Left colon (tissue), 2 donors: ENCODE measurements at regions not wholly inside any gene's neighbourhood (a gene's known extent, or its start where the extent isn't known, plus 50 kb on each side); places are given as distances from the start of the nearest gene placed in this dataset.
"Not testable (repeated sequence)": the region's sequence is repeated elsewhere in the genome, so short reads cannot be mapped to it uniquely, and the experiment has no call there.

Source experiments
- ATAC-seq: fragments of 200-7000 bp; cut with Tn5 transposase; one replicate; pipeline ENCODE4 v1.9.1; 2020; ENCODE audit warnings: mild to moderate bottlenecking, moderate library complexity
- DNase-seq, 2 donors: peaks; one replicate each; pipeline ENCODE4 v3.0.0-alpha.2; 2020
- intact Hi-C, 2 donors: fragments of 100-400 bp; cut with DNase I in 1 of 2; cut with micrococcal nuclease in 1 of 2; formaldehyde crosslinking; loops; one replicate each; pipeline versions ENCODE4 v1.11.2 to v1.14.0; 2022; cut with DNase I, micrococcal nuclease
- donor health status: DM: no; HTN: no; CAD: no.
- donor health status: DM: yes; HTN: yes; CAD: no.

DNA sequence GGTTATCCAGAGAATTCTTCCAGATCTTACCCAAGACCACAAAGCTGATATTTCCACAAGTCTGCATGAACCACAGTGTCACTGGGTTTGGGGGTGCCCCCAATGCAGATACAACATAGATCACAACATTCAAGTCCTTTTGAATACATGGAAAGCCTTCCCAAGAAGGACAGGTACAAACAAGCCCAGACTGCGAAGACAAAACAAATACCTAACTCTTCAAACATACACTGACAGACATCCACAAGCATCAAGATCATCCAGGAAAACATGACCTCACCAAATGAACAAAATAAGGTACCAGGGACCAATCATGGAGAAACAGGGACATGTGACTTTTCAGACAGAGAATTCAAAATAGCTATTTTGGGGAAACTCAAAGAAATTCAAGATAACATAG is 93.1 kb downstream of the MDH1 start:
- intact Hi-C loops, result no loop called here
- ATAC-seq (no peak), DNase-seq (no peak)

DNA sequence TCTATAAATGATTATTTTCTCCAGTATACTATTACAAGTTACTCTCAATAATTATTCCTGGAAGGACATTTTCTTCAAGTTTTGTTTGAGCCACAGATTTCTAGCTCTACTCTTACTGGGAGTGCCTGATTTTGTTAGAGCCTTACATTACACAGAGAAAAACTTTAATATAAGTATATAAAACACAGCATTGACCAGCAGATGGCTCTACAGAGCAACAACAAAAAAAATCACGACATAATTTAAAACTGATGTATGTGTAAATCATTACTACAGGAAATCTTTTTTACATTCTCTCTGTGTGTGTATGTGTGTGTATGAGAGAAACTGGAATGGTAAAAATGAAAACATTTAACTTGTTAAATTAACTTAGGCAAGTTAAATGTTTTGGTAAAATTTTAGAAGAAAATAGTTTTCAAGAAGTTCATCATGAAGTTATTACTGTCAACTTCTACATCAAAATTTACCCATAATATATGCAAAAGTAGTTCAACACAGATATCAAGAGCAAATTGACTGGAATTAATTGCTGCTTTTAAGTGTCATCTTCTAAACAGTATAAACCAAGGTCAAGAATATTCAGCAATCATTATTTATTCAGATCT is 103.3 kb downstream of the MDH1 start:
- no peak for DNase-seq
- intact Hi-C loops, result loop anchor here in 1 of 2 donors (5.0 kb wide), 1 partner anchor 170 kb away; no protein-coding TSS in a partner anchor
- peak; percentile 85 for ATAC-seq

DNA sequence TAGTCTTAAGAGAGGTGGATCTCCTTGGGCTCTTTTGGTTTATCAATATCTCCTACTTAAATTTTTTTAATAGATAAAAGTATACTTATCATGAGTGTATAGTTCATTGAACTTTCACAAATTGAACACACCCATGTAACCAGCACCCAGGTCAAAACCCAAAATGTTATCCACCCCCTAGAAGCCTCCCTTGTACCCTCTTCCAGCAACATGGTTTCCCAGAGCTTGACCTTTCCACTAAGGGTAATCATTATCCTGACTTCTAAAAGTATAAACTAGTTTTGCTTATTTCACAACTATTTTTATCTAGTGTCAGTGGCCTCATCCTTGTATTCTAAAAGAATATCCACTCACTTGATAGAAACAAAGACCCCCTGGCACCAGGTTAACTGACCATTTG is 106.8 kb downstream of the MDH1 start:
- ATAC-seq (no peak), DNase-seq (no peak)
- intact Hi-C loops, result no loop called here

DNA sequence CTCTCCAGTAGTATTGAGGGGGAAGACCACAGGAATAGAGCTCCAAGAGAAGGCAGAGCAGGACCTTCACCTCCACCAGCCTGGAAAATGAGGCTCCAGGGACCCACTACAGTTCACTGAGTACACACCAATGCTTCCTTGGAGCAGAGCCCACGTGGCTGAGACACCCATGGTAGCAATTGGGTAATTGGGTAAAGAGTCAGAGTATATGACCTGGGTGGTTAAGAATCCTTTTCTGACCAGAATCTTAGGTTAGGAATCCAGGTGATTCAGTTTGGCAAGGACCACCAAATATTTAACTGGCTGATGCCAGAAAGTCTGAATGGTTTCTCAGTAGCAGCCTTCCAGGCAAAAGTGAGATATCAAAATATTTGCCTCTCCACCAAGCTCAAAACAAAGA is 107.7 kb downstream of the MDH1 start:
- DNase-seq, result no peak
- no peak for ATAC-seq
- intact Hi-C loops, result no loop called here

DNA sequence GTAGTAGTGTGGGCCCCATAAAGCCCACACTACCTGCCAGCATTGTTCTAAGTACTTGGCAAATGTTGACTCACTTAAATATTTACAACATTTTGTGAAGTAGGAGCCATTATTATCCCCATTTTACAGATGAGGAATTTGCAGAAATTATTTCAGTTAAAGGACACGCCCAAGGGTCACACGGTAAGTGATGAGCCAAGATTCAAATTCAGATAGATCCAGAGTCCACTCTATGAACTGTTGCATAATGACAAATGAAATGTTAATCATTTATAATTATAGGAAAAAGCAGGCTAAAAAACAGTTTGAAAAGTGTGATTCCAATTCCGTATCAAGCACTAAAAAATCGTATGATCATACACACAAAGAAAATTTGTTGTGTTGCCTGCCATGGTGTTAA is 108.4 kb downstream of the MDH1 start:
- intact Hi-C loops, result no loop called here
- ATAC-seq, result no peak
- DNase-seq, result no peak

DNA sequence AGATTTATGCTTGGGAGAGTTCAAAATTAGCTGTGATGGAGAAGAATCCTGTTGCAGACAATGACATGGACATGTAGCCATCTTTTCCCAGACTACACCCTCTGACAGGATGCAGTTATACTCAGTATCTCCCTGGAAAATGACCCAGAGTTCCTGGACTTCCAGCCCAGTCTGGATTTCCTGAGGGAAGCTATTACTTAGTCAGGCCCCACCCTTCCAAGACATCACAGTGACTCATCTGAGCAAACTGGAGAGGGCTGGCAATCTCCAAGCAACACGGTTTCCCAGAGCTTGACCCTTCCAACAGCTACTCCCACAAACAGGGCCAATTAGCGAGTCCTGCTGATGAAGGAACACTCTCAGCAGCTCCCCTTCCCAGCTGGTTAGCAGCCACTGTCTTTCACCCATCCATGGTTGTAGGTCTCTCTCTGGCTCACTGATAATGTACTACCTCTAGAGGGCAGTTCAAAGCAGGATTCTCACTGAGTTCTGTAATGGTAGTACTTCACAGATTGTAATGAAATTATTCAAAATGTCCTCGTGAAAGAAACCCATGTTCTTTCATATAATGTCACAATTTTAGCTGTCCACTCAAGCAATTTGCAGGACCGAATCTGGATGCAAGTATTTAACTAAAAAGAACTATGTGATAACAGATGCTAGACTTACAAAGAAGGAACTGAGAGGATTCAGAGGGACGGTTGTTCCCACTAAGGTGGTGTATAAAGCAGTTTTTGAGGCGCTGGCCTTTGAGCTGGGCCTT is 110.2 kb downstream of the MDH1 start:
- peak; percentile 94 for ATAC-seq
- peak; percentile 13 to 49 for DNase-seq
- intact Hi-C loops, result no loop called here

DNA sequence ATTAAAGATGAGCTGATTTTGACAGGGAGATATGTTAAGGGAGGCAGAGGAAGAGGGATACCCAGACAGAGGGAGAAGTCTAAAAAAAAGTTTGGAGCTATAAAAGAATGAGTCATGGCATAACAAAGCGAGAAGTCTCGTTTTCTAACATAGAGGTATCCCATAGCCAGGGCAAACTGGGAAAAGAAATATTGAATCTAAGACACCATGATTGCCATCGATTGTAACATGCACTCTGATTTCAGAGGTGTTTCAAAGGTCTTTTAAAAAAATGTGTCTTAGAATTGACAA is 110.7 kb downstream of the MDH1 start:
- intact Hi-C loops, result no loop called here
- ATAC-seq, result no peak

DNA sequence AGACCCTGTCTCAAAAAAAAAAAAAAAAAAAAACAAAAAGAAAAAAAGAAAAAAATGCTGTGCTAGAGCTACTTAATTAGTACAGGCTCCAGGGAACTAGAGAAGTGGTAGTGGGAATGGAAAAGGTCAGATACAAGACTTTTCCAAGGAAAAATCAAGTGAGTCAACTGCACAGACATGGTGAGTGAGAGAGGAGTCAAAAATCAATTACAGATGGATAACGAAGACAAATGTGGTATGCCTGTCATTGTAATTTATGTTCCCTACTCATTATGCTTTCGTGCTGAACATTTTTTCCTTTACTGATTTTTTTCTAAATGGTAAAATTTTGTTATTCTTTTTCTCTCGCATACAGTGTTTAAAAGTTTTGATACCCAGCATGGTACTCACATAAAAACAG is 111.5 kb downstream of the MDH1 start:
- ATAC-seq (no peak), DNase-seq (no peak)
- intact Hi-C loops, result no loop called here

More for the DNA sequence above, 110.7 kb downstream of the MDH1 start:
- DNase-seq, result no peak

DNA sequence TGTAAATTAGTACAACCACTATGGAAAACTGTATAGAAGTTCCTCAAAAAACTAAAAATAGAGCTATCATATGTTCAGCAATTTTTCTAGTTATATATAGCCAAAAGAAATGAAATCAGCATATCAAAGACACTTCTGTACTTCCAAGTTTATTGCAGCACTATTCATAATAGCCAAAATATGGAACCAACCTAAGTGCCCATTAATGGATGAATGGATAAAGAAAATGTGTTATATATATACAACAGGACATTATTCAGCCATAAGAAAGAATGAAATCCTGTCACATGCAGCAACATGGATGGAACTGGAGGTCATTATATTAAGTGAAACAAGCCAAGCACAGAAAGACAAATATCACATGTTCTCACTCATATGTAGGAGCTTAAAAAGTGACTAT is 112.6 kb downstream of the MDH1 start:
- ATAC-seq (no peak), DNase-seq (no peak)
- intact Hi-C loops, result no loop called here

DNA sequence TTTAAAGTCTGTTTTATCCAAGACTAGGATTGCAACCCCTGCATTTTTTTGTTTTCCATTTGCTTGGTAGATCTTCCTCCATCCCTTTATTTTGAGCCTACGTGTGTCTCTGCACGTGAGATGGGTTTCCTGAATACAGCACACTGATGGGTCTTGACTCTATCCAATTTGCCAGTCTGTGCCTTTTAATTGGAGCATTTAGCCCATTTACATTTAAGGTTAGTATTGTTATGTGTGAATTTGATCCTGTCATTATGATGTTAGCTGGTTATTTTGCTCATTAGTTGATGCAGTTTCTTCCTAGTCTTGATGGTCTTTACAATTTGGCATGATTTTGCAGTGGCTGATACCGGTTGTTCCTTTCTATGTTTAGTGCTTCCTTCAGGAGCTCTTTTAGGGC is 117.3 kb downstream of the MDH1 start:
- DNase-seq, intact Hi-C loops, ATAC-seq: not testable (repeated sequence)

DNA sequence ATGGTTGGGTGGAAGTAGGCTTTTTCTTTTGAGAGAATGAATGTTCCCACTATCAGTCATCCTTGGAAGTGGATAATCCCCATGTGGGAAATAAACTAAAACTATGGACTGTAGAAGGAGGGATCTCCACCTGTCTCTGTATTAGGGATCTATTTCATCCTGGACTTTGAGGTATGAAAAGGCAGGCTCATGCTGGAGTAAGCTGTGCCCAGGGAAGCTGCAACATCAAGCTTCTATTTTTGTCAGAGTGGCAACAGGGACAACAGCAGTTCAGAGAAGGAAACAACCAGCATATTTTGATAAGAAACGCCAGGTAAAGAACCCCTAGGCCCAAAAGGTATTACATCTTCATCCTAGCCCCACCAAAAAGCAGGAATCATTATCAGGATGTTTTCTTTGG is 122.0 kb downstream of the MDH1 start:
- intact Hi-C loops, result no loop called here
- ATAC-seq (no peak), DNase-seq (no peak)

DNA sequence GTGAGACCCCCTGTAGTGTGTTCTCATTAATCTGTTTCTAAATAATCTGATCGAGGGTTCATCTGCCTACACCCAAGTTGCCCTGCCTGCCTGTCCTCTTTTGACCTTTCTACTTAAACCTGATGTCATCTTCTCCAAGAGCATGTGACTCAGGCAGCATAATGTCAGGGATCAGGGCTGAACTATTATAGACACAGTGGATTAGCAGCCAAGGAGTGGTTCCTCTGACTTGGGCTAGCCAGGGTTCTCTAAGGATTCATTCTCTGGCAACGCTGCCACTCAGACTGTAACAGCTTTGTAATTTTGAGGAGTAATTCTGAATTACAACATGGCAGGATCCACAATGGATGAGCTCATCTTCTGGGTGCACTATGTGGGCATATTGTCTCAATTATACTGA is 124.0 kb downstream of the MDH1 start:
- ATAC-seq, result peak; percentile 66
- intact Hi-C loops, result no loop called here
- DNase-seq, result no peak

DNA sequence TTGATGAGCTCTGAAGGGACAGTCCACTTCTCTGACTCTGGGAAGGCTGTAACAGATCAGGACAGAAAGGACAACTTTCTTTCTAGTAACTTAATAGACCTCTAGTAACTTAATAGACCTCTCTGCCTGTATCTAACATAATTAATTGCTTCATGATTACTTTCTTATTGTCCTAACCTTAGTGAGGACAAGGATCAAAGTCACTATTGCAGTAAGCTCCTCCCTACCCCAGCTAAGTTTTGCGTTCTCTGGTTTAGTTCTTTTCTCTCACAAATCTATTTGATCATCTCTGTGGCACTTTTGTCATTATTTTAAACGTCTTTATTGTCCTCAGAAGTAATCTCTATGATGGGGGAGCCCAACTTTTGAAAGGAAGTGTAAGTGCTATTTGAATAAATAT is 125.5 kb upstream of the UGP2 start:
- DNase-seq, result no peak

DNA sequence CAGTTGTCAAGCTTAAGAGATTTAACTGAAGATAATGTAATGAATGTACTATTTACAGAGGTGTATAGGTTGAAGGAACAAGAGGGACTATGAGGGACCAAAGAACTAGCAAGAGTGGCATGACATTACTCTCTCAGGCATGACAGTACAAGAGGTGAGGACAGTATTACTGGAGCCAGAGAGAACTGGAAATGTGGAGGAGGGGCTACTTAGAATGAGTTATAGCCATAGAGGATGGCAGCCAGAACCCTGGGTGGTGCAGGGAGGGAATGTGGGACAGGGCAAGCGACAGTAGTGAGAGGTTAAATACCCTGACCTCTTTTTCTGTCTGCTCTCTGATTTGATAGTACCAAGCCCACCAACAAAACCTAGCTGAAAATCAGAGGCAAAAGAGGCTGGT is 122.6 kb upstream of the UGP2 start:
- intact Hi-C loops, result no loop called here
- DNase-seq (no peak), ATAC-seq (no peak)

More for the DNA sequence above, 125.5 kb upstream of the UGP2 start:
- no peak for ATAC-seq
- intact Hi-C loops, result no loop called here

DNA sequence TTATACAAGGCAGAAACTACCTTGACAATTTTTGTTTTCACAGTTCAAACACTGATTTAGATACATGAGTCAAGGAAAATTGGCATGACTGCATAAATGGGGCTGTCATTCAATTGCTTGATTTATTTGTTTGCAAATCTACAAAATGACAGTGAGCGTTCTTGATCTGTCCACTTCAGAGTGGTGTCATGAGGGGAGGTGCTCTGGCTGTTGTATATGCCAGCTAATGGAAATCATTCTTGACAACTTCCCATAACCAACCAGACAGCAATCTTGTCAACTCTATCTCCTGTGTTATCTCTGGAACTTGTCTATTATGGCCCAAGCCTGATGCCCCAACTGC is 120.6 kb upstream of the UGP2 start:
- ATAC-seq, result no peak
- intact Hi-C loops, result no loop called here
- DNase-seq, result no peak

DNA sequence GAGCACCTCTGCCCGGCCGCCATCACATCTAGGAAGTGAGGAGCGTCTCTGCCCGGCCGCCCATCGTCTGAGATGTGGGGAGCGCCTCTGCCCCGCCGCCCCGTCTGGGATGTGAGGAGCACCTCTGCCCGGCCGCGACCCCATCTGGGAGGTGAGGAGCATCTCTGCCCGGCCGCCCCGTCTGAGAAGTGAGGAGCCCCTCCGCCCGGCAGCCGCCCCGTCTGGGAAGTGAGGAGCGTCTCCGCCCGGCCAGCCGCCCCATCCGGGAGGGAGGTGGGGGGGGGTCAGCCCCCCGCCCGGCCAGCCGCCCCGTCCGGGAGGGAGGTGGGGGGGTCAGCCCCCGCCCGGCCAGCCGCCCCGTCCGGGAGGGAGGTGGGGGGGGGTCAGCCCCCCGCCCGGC is 119.4 kb upstream of the UGP2 start:
- DNase-seq, intact Hi-C loops, ATAC-seq: not testable (repeated sequence)

DNA sequence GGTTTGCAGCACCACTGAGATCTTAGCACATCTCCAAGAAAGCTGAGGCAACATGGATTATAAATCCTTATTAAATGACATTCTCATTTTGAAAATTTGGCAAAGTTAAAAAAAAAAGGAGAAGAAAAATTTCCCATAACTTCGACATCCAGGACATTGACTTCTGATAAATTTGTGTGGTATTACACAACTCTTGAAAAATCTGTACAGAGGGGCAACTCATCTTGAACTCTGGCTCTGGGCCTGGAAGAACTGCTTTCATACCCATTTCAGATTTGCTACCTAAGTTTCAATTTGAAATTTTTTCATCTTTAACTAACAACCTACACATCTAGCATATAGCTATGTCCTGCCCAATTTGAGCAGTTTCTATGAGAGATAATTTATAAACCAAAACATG is 118.0 kb upstream of the UGP2 start:
- DNase-seq (no peak), ATAC-seq (no peak)
- intact Hi-C loops, result no loop called here

DNA sequence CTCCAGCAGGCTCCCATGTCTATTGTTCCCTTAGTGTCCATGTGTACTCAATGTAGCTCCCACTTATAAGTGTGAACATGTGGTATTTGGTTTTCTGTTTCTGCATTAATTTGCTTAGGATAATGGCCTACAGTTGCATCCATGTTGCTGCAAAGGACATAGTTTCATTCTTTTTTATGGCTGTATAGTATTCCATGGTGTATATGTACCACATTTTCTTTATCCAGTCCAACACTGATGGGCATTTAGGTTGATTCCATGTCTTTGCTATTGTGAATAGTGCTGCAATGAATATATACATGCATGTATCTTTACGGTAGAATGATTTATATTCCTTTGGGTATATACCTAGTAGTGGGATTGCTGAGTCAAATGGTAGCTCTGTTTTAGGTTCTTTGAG is 116.5 kb upstream of the UGP2 start:
- ATAC-seq, intact Hi-C loops, DNase-seq: not testable (repeated sequence)

DNA sequence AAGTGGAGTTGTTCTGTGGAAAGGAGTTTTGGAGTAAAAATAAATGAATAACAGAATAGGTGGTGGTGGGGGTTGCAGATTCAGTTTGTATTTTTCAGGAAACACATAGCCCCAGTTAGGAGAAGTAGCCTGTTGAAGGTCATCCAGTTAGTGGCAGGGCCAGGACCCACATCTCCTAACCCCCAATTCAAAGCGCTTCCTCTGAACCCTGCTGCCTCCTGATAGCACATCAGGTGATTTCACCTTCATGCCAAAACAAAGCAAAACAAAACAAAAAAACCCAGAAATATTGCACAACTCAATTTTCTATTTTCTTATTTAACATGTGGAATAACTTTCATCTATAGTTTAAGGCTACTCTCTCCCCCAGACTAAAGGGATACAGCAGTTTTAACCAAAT is 112.3 kb upstream of the UGP2 start:
- no peak for DNase-seq
- intact Hi-C loops, result no loop called here
- no peak for ATAC-seq

DNA sequence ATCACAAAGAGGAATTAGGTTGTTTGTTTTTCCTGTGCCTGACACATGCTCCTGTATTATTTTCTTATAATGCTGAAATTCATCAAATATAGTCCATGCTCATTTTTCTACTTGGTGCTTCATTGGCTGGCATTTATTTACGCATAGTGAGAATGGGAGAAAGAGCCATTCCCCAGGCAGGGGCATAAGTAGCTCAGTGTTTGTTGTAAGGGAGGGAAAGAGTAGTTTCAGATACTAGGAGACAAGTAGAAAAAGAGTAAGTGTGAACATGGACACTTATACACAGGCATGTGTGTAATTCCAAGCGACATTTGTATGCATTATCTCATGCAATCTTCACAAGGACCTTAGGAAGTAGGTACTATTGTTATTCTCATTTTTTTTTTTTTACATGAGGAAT is 111.9 kb upstream of the UGP2 start:
- DNase-seq (no peak), ATAC-seq (no peak)
- intact Hi-C loops, result no loop called here

DNA sequence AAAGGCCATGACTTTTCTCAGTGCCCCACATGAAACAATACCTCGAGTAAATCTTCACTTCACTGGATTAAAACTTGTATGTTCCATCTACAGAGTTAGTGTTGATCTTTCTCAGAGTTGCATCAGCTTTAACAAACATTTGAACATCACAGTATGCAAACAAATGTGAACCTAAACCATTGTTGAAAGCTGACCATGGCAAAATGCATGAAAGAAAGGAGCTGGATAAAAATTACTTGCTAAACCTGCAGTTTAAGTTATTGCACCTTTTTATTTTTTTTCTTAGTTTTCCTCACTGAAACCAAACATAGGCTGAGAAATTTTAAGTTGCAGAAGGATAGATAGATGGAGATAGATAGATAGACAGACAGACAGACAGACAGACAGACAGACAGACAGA is 107.2 kb upstream of the UGP2 start:
- intact Hi-C loops, result no loop called here
- ATAC-seq, result no peak
- DNase-seq, result no peak
